NCI-H2029 (cell line): ENCODE measurements at regions not wholly inside any gene's neighbourhood (a gene's known extent, or its start where the extent isn't known, plus 50 kb on each side); places are given as distances from the start of the nearest gene placed in this dataset.
"Not testable (repeated sequence)": the region's sequence is repeated elsewhere in the genome, so short reads cannot be mapped to it uniquely, and the experiment has no call there.

Source experiments
- DNase-seq: peaks from one replicate; lab custom pipeline; 2025; lab: John Stamatoyannopoulos, UW

- DNase-seq: no peak
Measured at GRCh38 chr9:20238921-20239320, 383.4 kb downstream of the MLLT3 start.

GRCh38 chr9:20237686-20238085, 384.6 kb downstream of the MLLT3 start:
- DNase-seq: no peak

GRCh38 chr9:20236676-20237075, 385.6 kb downstream of the MLLT3 start:
- no peak for DNase-seq

- not testable (repeated sequence) for DNase-seq
Measured at GRCh38 chr9:20235206-20235605, 387.1 kb downstream of the MLLT3 start.

GRCh38 chr9:20228096-20228495, 394.2 kb downstream of the MLLT3 start:
- no peak for DNase-seq

- no peak for DNase-seq
Measured at GRCh38 chr9:20227166-20227874, 395.0 kb downstream of the MLLT3 start.

- no peak for DNase-seq
Measured at GRCh38 chr9:20226345-20226744, 396.0 kb downstream of the MLLT3 start.

GRCh38 chr9:20225826-20226225, 396.5 kb downstream of the MLLT3 start:
- DNase-seq: no peak

GRCh38 chr9:20224756-20225155, 397.5 kb downstream of the MLLT3 start:
- no peak for DNase-seq

GRCh38 chr9:20220286-20220685, 402.0 kb downstream of the MLLT3 start:
- no peak for DNase-seq

- DNase-seq: no peak
Measured at GRCh38 chr9:20219437-20219836, 402.9 kb downstream of the MLLT3 start.

- DNase-seq: no peak
Measured at GRCh38 chr9:20217596-20217995, 404.7 kb downstream of the MLLT3 start.

GRCh38 chr9:20216438-20216837, 405.9 kb downstream of the MLLT3 start:
- DNase-seq: no peak

GRCh38 chr9:20215552-20215951, 406.7 kb downstream of the MLLT3 start:
- no peak for DNase-seq

- DNase-seq: no peak
Measured at GRCh38 chr9:20212806-20213205, 409.5 kb downstream of the MLLT3 start.

GRCh38 chr9:20209391-20210340, 412.6 kb downstream of the MLLT3 start:
- no peak for DNase-seq

GRCh38 chr9:20208961-20209371, 413.3 kb downstream of the MLLT3 start:
- no peak for DNase-seq

GRCh38 chr9:20208226-20208625, 414.1 kb downstream of the MLLT3 start:
- DNase-seq: no peak

GRCh38 chr9:20207176-20207575, 415.1 kb downstream of the MLLT3 start:
- no peak for DNase-seq

- DNase-seq: no peak
Measured at GRCh38 chr9:20205821-20206220, 416.5 kb downstream of the MLLT3 start.

GRCh38 chr9:20200991-20201431, 412.2 kb upstream of the SLC24A2 start:
- no peak for DNase-seq

GRCh38 chr9:20200581-20200980, 411.7 kb upstream of the SLC24A2 start:
- no peak for DNase-seq

- DNase-seq: no peak
Measured at GRCh38 chr9:20199111-20199510, 410.3 kb upstream of the SLC24A2 start.
